Right lobe of liver (tissue), 6 donors: ENCODE measurements at regions not wholly inside any gene's neighbourhood (a gene's known extent, or its start where the extent isn't known, plus 50 kb on each side); places are given as distances from the start of the nearest gene placed in this dataset.
"Not testable (repeated sequence)": the region's sequence is repeated elsewhere in the genome, so short reads cannot be mapped to it uniquely, and the experiment has no call there.

Experiments used
- ATAC-seq, 4 donors: fragments of 200-7000 bp; cut with Tn5 transposase; one replicate each; pipeline ENCODE4 v1.9.1; 2020; ENCODE audit warnings: mild to moderate bottlenecking in 4 of 4, moderate library complexity in 4 of 4
- DNase-seq, 3 donors: peaks; one replicate each; pipeline ENCODE4 v3.0.0-alpha.2; 2020
- H3K27ac ChIP-seq, 3 donors: fragments of 200-600 bp; one replicate each; pipeline ENCODE4 v1.8.0; 2022
- H3K27me3 ChIP-seq, 2 donors: fragments of 200-600 bp; one replicate each; pipeline ENCODE4 v1.8.0; 2022
- H3K36me3 ChIP-seq, 4 donors: fragments of 200-600 bp; sonication (generic) in 1 of 4; one replicate each; pipeline versions ENCODE4 v1.5.1 to v1.8.0; 2017 to 2022; ENCODE audit warnings: control low read depth in 1 of 4
- H3K4me1 ChIP-seq, 4 donors: fragments of 200-600 bp; sonication (generic) in 1 of 4; one replicate each; pipeline versions ENCODE4 v1.5.1 to v1.8.0; 2017 to 2022; ENCODE audit warnings: control low read depth in 1 of 4
- H3K4me3 ChIP-seq, 3 donors: fragments of 200-600 bp; one replicate each; pipeline ENCODE4 v1.8.0; 2022
- H3K9me3 ChIP-seq, 4 donors: fragments of 200-600 bp; sonication (generic) in 1 of 4; one replicate each; pipeline versions ENCODE4 v1.5.1 to v1.8.0; 2017 to 2022; ENCODE audit warnings: control low read depth in 1 of 4
- POLR2A ChIP-seq: fragments of 450-650 bp; IDR thresholded peaks from one replicate; pipeline ENCODE4 v1.6.1; 2017; ENCODE audit warnings: antibody characterized with exemption, mild to moderate bottlenecking
- WGBS: methylation state at CpG from one replicate; pipeline ENCODE4 v1.1.6; 2018; ENCODE audit warnings: low coverage, low lambda C conversion rate; ENCODE audit not compliant: insufficient coverage; ENCODE audit errors: missing lambda C conversion rate; 5-methylcytosine and 5-hydroxymethylcytosine counted together
- intact Hi-C, 2 donors: fragments of 100-400 bp; cut with DNase I; formaldehyde crosslinking; loops; one replicate each; pipeline versions ENCODE4 v1.11.2 to v1.14.1; 2022
- TF ChIP-seq, protein P1 (sequence below), 4 donors: fragments of 200-600 bp in 3 of 4; fragments of 450-650 bp in 1 of 4; IDR thresholded peaks; one replicate each; pipeline versions ENCODE4 v1.5.1 to v1.8.0; 2016 to 2022; ENCODE audit warnings: antibody characterized with exemption in 4 of 4, mild to moderate bottlenecking in 2 of 4
- donor health status: DM: no; HTN: yes; CAD: no.
- donor health status: DM: no; HTN: no; CAD: no.
- donor health status: DM: no; HTN: no; CAD: no.
- donor health status: DM: no; HTN: yes; CAD: no.
- donor health status: DM: no; HTN: yes; CAD: no.

DNA sequence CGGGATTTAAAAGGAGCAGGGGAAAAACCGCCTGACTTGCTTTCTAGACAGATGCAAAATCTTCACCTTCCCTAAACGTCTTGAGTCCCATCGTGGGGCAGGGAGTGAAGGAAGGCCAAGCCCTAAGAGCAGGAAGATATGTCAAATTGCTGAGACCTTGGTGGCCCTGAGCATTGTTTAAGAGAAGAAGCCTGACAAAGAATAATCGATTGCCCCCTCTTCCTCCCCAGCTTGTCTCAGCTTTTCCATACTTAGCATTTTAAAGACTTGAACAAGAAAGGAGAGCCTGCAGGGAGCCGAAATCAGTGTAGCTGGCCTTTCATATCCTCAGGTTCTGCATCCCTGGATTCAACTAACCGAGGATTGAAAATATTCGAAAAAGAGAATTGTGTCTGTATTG, 157.6 kb upstream of the DLX2 start:
- Histone ChIP-seq H3K27me3 (no peaks in the 10 kb centered on the region), H3K9me3 (no peaks in the 10 kb centered on the region), H3K4me3 (no peak overlapping the region), H3K36me3 (no peaks in the 10 kb centered on the region), H3K4me1 (no peaks in the 10 kb centered on the region), H3K27ac (no peak overlapping the region)
- 53% methylated on average over 8 of the region's 8 CpGs for WGBS
- no peak for TF ChIP-seq POLR2A
- TF ChIP-seq, protein P1, sequence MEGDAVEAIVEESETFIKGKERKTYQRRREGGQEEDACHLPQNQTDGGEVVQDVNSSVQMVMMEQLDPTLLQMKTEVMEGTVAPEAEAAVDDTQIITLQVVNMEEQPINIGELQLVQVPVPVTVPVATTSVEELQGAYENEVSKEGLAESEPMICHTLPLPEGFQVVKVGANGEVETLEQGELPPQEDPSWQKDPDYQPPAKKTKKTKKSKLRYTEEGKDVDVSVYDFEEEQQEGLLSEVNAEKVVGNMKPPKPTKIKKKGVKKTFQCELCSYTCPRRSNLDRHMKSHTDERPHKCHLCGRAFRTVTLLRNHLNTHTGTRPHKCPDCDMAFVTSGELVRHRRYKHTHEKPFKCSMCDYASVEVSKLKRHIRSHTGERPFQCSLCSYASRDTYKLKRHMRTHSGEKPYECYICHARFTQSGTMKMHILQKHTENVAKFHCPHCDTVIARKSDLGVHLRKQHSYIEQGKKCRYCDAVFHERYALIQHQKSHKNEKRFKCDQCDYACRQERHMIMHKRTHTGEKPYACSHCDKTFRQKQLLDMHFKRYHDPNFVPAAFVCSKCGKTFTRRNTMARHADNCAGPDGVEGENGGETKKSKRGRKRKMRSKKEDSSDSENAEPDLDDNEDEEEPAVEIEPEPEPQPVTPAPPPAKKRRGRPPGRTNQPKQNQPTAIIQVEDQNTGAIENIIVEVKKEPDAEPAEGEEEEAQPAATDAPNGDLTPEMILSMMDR (IDR thresholded peaks at IDR 0.05): no peak
- intact Hi-C loops: no loop called here
- ATAC-seq (no peak), DNase-seq (no peak)

DNA sequence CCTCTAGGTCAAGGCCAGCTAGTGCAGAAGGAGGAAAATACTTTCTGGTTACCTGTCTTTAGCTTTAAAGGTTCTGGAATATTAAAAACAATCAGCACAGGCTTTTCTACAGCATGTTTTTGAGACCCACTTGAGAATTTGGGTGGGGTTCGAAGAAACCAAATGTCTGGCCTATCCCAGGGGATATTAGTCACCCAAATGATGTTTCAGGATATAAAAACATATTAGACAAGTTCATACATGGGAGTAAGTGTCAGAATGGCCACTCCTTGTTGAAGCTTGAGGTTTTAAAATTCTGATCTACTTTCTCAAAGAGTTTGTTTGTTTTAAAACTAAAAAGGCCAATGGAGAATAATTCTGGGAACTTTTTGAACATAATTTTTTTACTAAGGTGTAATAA, 158.6 kb upstream of the DLX2 start:
- ATAC-seq: no peak
- intact Hi-C loops: no loop called here
- Histone ChIP-seq H3K27ac (no peak overlapping the region), H3K27me3 (no peaks in the 10 kb centered on the region), H3K4me1 (no peaks in the 10 kb centered on the region), H3K36me3 (no peaks in the 10 kb centered on the region), H3K4me3 (no peak overlapping the region), H3K9me3 (no peaks in the 10 kb centered on the region)
- WGBS: 67% methylated on average over 1 of the region's 1 CpG
- no peak for TF ChIP-seq POLR2A
- TF ChIP-seq, protein P1 (IDR thresholded peaks at IDR 0.05): no peak
- no peak for DNase-seq

DNA sequence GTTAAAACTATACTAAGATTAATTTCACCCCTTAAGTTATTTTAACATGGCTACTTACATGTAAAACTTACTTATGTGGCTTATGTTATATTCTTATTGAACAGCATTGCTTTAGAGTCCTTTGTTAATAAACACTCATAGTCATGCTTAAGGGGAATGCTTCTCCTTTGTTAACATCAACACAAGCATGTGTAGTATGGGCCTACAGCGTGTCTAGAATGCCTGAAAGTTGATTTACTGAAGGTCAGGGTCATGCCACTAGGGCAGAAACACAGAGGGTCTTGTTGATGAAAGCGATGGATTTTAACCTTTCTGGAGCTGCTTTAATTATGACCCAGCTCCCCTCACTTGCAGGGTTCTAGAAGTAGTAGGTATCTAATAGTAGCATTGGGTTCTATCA, 159.8 kb upstream of the DLX2 start:
- no peak overlapping the region for H3K4me3 ChIP-seq
- no peaks in the 10 kb centered on the region for H3K36me3 ChIP-seq
- no peaks in the 10 kb centered on the region for H3K9me3 ChIP-seq
- no peak for TF ChIP-seq POLR2A
- TF ChIP-seq, protein P1 (IDR thresholded peaks at IDR 0.05): no peak
- no peak for ATAC-seq
- H3K27ac ChIP-seq: no peak overlapping the region
- WGBS: 89% methylated on average over 1 of the region's 2 CpGs
- no peak for DNase-seq
- intact Hi-C loops: no loop called here
- H3K4me1 ChIP-seq: no peaks in the 10 kb centered on the region
- H3K27me3 ChIP-seq: no peaks in the 10 kb centered on the region

DNA sequence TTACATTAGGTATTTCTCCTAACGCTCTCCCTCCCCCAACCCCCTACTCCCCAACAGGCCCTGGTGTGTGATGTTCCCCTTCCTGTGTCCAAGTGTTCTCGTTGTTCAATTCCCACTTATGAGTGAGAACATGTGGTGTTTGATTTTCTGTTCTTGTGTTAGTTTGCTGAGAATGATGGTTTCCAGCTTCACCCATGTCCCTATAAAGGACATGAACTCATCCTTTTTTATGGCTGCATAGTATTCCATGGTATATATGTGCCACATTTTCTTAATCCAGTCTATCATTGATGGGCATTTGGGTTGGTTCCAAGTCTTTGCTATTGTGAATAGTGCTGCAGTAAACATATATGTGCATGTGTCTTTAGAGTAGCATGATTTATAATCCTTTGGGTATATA, 162.1 kb upstream of the DLX2 start:
- H3K27me3 ChIP-seq, H3K4me3 ChIP-seq, H3K36me3 ChIP-seq, ATAC-seq, H3K9me3 ChIP-seq, H3K27ac ChIP-seq, intact Hi-C loops, DNase-seq, H3K4me1 ChIP-seq: not testable (repeated sequence)
- WGBS: 70% methylated on average over 1 of the region's 2 CpGs

DNA sequence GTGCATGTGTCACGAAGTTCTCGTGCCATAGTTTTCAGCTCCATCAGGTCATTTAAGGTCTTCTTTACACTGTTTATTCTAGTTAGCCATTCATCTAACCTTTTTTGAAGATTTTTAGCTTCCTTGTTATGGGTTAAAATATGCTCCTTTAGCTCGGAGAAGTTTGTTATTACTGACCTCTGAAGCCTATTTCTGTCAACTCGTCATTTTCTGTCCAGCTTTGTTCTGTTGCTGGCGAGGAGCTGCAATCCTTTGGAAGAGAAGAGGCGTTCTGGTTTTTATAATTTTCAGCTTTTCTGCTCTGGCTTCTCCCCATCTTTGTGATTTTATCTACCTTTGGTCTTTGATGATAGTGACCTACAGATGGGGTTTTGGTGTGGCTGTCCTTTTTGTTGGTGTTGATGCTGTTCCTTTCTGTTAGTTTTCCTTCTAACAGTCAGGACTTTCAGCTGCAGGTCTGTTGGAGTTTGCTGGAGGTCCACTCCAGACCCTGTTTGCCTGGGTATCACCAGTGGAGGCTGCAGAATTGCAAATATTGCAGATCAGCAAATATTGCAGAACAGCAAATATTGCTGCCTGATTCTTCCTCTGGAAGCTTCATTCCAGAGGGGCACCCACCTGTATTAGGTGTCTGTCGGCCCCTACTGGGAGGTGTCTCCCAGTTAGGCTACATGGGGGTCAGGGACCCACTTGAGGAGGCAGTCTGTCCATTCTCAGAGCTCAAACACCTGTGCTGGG, 157.7 kb upstream of the ITGA6 start:
- WGBS: 81% methylated on average over 5 of the region's 7 CpGs

More for the DNA sequence above, 157.7 kb upstream of the ITGA6 start:
- H3K9me3 ChIP-seq, H3K4me1 ChIP-seq, H3K4me3 ChIP-seq, H3K36me3 ChIP-seq, H3K27ac ChIP-seq, ATAC-seq, intact Hi-C loops, DNase-seq, H3K27me3 ChIP-seq: not testable (repeated sequence)
